D721Med (cell line): ENCODE measurements at regions not wholly inside any gene's neighbourhood (a gene's known extent, or its start where the extent isn't known, plus 50 kb on each side); places are given as distances from the start of the nearest gene placed in this dataset.

Source experiments
- DNase-seq: peaks from one replicate; pipeline ENCODE4 v3.0.0; 2011; ENCODE audit warnings: low spot score; ENCODE audit not compliant: insufficient read length
- FAIRE-seq: peaks from 2 replicates; lab custom pipeline; 2011; peaks lifted over from hg19 to GRCh38; lab: Jason Lieb, UNC
- CTCF ChIP-seq: IDR thresholded peaks from 2 replicates; pipeline ENCODE4 v1.5.1; 2012; ENCODE audit warnings: mild to moderate bottlenecking, control low read depth; ENCODE audit not compliant: insufficient read depth; ENCODE audit errors: missing control alignments

- no peak for TF ChIP-seq CTCF
- DNase-seq (no peak), FAIRE-seq (no peak)
Observed at GRCh38 chr9:90969021-90969675, 167.5 kb downstream of the SYK start.

- no peak for TF ChIP-seq CTCF
- DNase-seq (no peak), FAIRE-seq (no peak)
Observed at GRCh38 chr9:90970608-90971007, 169.0 kb downstream of the SYK start.

GRCh38 chr9:90972057-90972456 is 170.4 kb downstream of the SYK start:
- DNase-seq (no peak), FAIRE-seq (no peak)
- no peak for TF ChIP-seq CTCF

- TF ChIP-seq CTCF: no peak
- DNase-seq (no peak), FAIRE-seq (no peak)
Observed at GRCh38 chr9:90974016-90974415, 172.4 kb downstream of the SYK start.

- DNase-seq: no peak
- TF ChIP-seq CTCF: no peak
- no peak for FAIRE-seq
Observed at GRCh38 chr9:90974643-90975245, 173.1 kb downstream of the SYK start.

- DNase-seq: no peak
- FAIRE-seq: no peak
- no peak for TF ChIP-seq CTCF
Observed at GRCh38 chr9:90975781-90976538, 174.3 kb downstream of the SYK start.

GRCh38 chr9:90979138-90979551 is 177.5 kb downstream of the SYK start:
- FAIRE-seq (no peak), DNase-seq (no peak)
- TF ChIP-seq CTCF: no peak
